ENCODE measurements at regions not wholly inside any gene's neighbourhood (a gene's known extent, or its start where the extent isn't known, plus 50 kb on each side); places are given as distances from the start of the nearest gene placed in this dataset.

DNA sequence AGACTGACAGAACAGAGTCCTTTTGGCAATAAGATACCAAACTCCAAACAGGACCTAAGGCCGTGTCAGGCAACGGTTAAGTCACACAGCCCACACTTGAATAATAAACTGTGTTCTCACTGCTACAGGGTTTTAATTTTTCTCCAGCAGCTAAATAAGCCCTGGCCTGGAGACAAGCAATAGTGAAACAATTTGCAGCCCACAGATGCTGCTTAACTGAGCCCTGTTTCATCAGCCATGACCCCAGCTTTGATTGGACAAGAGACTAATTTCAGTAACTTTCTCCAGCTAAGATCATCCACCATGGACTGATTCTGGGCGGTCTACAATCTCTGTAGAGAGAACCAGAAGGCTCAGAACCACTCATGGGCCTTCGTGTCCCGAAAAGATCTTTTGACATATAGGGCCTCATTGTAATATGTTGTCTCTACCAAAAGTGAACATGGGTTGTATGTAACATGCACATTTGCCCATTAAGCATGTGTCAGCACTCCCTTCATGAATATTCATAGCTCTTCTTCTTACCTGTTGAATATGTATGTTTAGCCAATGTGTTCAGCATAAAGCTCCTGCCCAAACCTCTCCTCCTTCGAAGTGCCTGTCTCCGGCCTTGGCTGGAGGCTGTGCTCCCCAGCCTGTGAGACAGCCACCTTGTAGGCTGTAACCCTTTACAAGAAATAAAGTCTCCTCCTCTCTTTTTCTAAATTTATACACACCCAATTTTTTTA lies 223.1 kb upstream of the AKR1E2 start:
- TF ChIP-seq, protein P1, sequence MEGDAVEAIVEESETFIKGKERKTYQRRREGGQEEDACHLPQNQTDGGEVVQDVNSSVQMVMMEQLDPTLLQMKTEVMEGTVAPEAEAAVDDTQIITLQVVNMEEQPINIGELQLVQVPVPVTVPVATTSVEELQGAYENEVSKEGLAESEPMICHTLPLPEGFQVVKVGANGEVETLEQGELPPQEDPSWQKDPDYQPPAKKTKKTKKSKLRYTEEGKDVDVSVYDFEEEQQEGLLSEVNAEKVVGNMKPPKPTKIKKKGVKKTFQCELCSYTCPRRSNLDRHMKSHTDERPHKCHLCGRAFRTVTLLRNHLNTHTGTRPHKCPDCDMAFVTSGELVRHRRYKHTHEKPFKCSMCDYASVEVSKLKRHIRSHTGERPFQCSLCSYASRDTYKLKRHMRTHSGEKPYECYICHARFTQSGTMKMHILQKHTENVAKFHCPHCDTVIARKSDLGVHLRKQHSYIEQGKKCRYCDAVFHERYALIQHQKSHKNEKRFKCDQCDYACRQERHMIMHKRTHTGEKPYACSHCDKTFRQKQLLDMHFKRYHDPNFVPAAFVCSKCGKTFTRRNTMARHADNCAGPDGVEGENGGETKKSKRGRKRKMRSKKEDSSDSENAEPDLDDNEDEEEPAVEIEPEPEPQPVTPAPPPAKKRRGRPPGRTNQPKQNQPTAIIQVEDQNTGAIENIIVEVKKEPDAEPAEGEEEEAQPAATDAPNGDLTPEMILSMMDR (IDR thresholded peaks at IDR 0.05; ENCODE audit: insufficient read depth, low read length), result no peak
- TF ChIP-seq POLR2AphosphoS5 (IDR thresholded peaks at IDR 0.05; ENCODE audit: low read depth), result no peak
- no peak for TF ChIP-seq REST (IDR thresholded peaks at IDR 0.05; ENCODE audit: insufficient replicate concordance, low read depth)
